Activated CD4-positive, alpha-beta T cell treated with anti-CD3 and anti-CD28 coated beads, Interleukin-10, Interleukin-2, amounts not matched to agents 100 ng/mL and 50 ng/mL, durations not matched to agents 16 hours and 8 hours (primary cell): ENCODE measurements at regions not wholly inside any gene's neighbourhood (a gene's known extent, or its start where the extent isn't known, plus 50 kb on each side); places are given as distances from the start of the nearest gene placed in this dataset.
"Not testable (repeated sequence)": the region's sequence is repeated elsewhere in the genome, so short reads cannot be mapped to it uniquely, and the experiment has no call there.

Source experiments
- DNase-seq: peaks from one replicate; pipeline ENCODE4 v3.0.0-alpha.2; 2020

GRCh38 chr10:18875477-18875876 lies 173.1 kb upstream of the MALRD1 start:
- no peak for DNase-seq

- DNase-seq, result no peak
Measured at GRCh38 chr10:18879284-18879683, 169.3 kb upstream of the MALRD1 start.

GRCh38 chr10:18880530-18880929 lies 168.1 kb upstream of the MALRD1 start:
- no peak for DNase-seq

GRCh38 chr10:18886102-18886501 lies 162.5 kb upstream of the MALRD1 start:
- DNase-seq, result no peak

GRCh38 chr10:18906636-18907035 lies 142.0 kb upstream of the MALRD1 start:
- DNase-seq, result no peak

GRCh38 chr10:18917431-18917830 lies 131.2 kb upstream of the MALRD1 start:
- not testable (repeated sequence) for DNase-seq

- no peak for DNase-seq
Measured at GRCh38 chr10:18918532-18918931, 130.1 kb upstream of the MALRD1 start.

- DNase-seq, result no peak
Measured at GRCh38 chr10:18949391-18949790, 99.2 kb upstream of the MALRD1 start.

GRCh38 chr10:18951072-18951823 lies 97.4 kb upstream of the MALRD1 start:
- not testable (repeated sequence) for DNase-seq

- DNase-seq, result no peak
Measured at GRCh38 chr10:18955061-18955460, 93.5 kb upstream of the MALRD1 start.

- no peak for DNase-seq
Measured at GRCh38 chr10:18959369-18959768, 89.2 kb upstream of the MALRD1 start.

GRCh38 chr10:18960466-18961079 lies 88.0 kb upstream of the MALRD1 start:
- no peak for DNase-seq

- no peak for DNase-seq
Measured at GRCh38 chr10:18968159-18968558, 80.4 kb upstream of the MALRD1 start.

GRCh38 chr10:18976696-18977251 lies 71.8 kb upstream of the MALRD1 start:
- DNase-seq, result no peak

GRCh38 chr10:18980089-18980629 lies 68.4 kb upstream of the MALRD1 start:
- no peak for DNase-seq

- peak; percentile 47 for DNase-seq
Measured at GRCh38 chr10:18984531-18984930, 64.1 kb upstream of the MALRD1 start.

- no peak for DNase-seq
Measured at GRCh38 chr10:18988338-18988737, 60.3 kb upstream of the MALRD1 start.
